ENCODE measurements at regions not wholly inside any gene's neighbourhood (a gene's known extent, or its start where the extent isn't known, plus 50 kb on each side); places are given as distances from the start of the nearest gene placed in this dataset.

- no peak overlapping the region for H3K4me3 Mint-ChIP-seq
Observed at GRCh38 chr3:28172748-28173147, 68.7 kb upstream of the CMC1 start.

DNA sequence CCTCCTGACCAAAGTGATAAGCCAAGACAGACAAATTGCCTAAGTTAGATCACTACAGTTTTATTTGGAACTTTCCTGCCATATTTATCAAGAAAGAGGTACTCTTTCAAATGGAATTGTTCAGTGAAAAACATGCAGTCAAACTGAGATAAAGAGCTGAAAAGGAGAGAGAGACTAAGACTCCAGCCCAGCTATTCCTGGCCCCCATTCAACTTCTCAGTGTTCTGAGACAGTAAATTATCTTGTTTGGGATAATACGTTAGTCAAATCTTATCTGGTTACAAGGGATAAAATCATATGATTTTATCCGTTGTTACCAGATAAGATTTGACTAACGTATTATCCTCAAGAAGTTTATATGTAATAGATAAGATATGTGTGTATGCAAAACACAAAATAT lies 67.6 kb upstream of the CMC1 start:
- peaks cover 6% of the 10 kb centered on the region for H3K36me3 Mint-ChIP-seq (ENCODE audit: insufficient read depth)
- ATAC-seq (no peak), DNase-seq (no peak)
- no peaks in the 10 kb centered on the region for H3K9me3 Mint-ChIP-seq
- no peaks in the 10 kb centered on the region for H3K27me3 Mint-ChIP-seq (ENCODE audit: low read depth)
- H3K4me3 Mint-ChIP-seq, result no peak overlapping the region
- peaks cover 16% of the 10 kb centered on the region for H3K4me1 Mint-ChIP-seq (ENCODE audit: low read depth)

More at GRCh38 chr3:28172748-28173147, 68.7 kb upstream of the CMC1 start:
- Mint-ChIP-seq H3K27me3 (ENCODE audit: low read depth) (no peaks in the 10 kb centered on the region), H3K36me3 (ENCODE audit: insufficient read depth) (peaks cover 6% of the 10 kb centered on the region), H3K9me3 (no peaks in the 10 kb centered on the region), H3K4me1 (ENCODE audit: low read depth) (peaks cover 16% of the 10 kb centered on the region)
- no peak for DNase-seq
- no peak for ATAC-seq

- no peak for ATAC-seq
- no peaks in the 10 kb centered on the region for H3K4me1 Mint-ChIP-seq (ENCODE audit: low read depth)
Observed at GRCh38 chr3:28186748-28187147, 54.7 kb upstream of the CMC1 start.

DNA sequence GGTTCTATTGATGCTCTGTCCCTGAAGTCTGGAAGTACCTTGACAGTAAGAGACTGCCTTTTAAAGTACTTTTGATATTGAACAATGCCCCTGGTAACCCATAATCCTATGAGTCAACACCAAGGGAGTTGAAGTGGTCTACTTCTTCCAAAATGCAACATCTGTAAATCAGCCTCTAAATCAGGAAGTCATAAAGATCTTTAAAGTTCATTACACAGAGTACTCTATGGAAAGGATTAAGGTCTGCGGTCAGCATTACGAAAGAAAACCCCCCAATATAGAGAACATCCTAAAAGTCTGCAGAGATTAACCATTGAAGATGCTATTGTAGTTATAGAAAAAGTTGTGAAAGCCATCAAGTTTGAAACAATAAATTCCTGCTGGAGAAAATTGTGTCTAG lies 52.7 kb upstream of the CMC1 start:
- no peaks in the 10 kb centered on the region for H3K27me3 Mint-ChIP-seq (ENCODE audit: low read depth)
- no peaks in the 10 kb centered on the region for H3K9me3 Mint-ChIP-seq
- no peak overlapping the region for H3K4me3 Mint-ChIP-seq
- DNase-seq (no peak), ATAC-seq (no peak)
- H3K36me3 Mint-ChIP-seq (ENCODE audit: insufficient read depth), result no peaks in the 10 kb centered on the region
- H3K4me1 Mint-ChIP-seq (ENCODE audit: low read depth), result no peaks in the 10 kb centered on the region

More at GRCh38 chr3:28186748-28187147, 54.7 kb upstream of the CMC1 start:
- no peak overlapping the region for H3K4me3 Mint-ChIP-seq
- peaks cover 1% of the 10 kb centered on the region for H3K36me3 Mint-ChIP-seq (ENCODE audit: insufficient read depth)
- no peaks in the 10 kb centered on the region for H3K27me3 Mint-ChIP-seq (ENCODE audit: low read depth)
- H3K9me3 Mint-ChIP-seq, result no peaks in the 10 kb centered on the region
- no peak for DNase-seq

DNA sequence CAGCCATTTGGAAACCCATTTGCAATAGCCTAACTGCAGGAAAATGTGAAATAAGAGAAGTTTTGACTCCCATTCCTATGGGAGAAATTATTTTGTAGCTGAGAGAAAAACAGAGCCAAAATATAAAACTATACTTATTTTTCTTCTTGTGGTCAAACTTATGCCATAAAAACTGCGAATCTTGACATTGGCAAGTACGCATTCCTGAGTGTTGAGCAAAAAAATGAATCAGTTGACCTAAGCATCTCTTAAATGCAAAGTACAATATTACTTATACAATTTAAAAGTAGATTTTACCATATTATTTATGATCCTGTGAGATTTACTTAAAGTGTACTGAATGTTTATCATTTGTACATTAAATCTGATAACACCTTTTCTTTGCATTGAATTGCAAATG lies 50.1 kb upstream of the CMC1 start:
- ATAC-seq (no peak), DNase-seq (no peak)
- Mint-ChIP-seq H3K27me3 (ENCODE audit: low read depth) (no peaks in the 10 kb centered on the region), H3K36me3 (ENCODE audit: insufficient read depth) (no peaks in the 10 kb centered on the region), H3K9me3 (no peaks in the 10 kb centered on the region), H3K4me1 (ENCODE audit: low read depth) (no peaks in the 10 kb centered on the region), H3K4me3 (no peak overlapping the region)

Measured in activated T-cell treated with anti-CD3 and anti-CD28 coated beads, Interleukin-2, amount 50 U/mL, for 4 hours (primary cell).